ENCODE measurements at regions not wholly inside any gene's neighbourhood (a gene's known extent, or its start where the extent isn't known, plus 50 kb on each side); places are given as distances from the start of the nearest gene placed in this dataset.

DNA sequence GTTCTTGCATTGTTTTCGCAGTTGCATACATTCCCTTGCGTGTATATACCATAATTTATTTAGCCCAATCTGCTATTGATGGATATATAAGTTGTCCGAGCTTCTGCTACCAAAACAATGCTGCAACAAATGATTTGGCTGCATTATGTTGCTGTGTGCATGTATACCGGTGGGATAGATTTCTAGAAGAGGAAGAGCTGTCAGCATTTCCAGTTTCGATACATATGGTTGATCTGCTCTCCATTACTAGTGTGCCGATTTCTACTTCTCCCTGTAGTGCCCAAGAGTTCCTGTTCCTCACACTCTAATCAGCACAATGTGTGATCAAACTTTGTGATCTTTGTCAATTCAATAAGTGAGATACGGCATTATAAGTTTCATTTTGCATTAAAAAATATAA lies 92.8 kb upstream of the NMNAT3 start:
- CTCF ChIA-PET: no interaction called here

More for the DNA sequence above, 92.8 kb upstream of the NMNAT3 start:
- DNase-seq (ENCODE audit: low read depth, low spot score) (no peak), ATAC-seq (no peak)
- Histone ChIP-seq H4K20me1 (ENCODE audit: insufficient read depth) (no peaks in the 10 kb centered on the region), H3K36me3 (ENCODE audit: control insufficient read depth in 1 of 2, insufficient read depth in 2 of 2, low read length in 2 of 2) (no peaks in the 10 kb centered on the region), H3K27ac (ENCODE audit: low read depth, low read length) (no peak overlapping the region), H3K4me1 (ENCODE audit: control insufficient read depth in 1 of 2, insufficient read depth in 2 of 2, low read length in 2 of 2) (peaks cover 0 to 6% of the 10 kb centered on the region in 2 experiments; a peak in 2 of 4 replicates), H3K79me2 (ENCODE audit: insufficient read depth, low read length) (no peaks in the 10 kb centered on the region), H3K9ac (ENCODE audit: low read length) (no peak overlapping the region), H3K4me3 (replicated peaks in 1 of 2; ENCODE audit: low read depth in 1 of 2, low read length in 2 of 2) (no peak overlapping the region), H3K27me3 (ENCODE audit: insufficient read depth, low read length) (peaks cover 13% of the 10 kb centered on the region), H3K9me3 (ENCODE audit: control insufficient read depth in 1 of 2, insufficient read depth in 1 of 2, low read depth in 1 of 2, low read length in 2 of 2) (no peaks in the 10 kb centered on the region), H3K4me2 (ENCODE audit: low read length) (no peak overlapping the region), H2AFZ (ENCODE audit: low read depth, low read length, poor library complexity, severe bottlenecking) (no peak overlapping the region), H3K9me2 (ENCODE audit: insufficient read depth) (no peaks in the 10 kb centered on the region)
- RAD21 ChIA-PET (ENCODE audit: low non-redundant PET in 1 of 2, low total read pairs in 2 of 2, uncharacterized antibody in 2 of 2, unreplicated experiment in 2 of 2): interaction anchor here in 1 of 2 experiments (0.6 kb wide), 1 partner anchor 335 kb away, joined by 3 read pairs; no protein-coding TSS in a partner anchor
- no peak for TF ChIP-seq EZH2 (IDR thresholded peaks at IDR 0.05)
- no peak for TF ChIP-seq EZH2phosphoT487 (IDR thresholded peaks at IDR 0.05; ENCODE audit: borderline replicate concordance)
- no peak for TF ChIP-seq SRF (IDR thresholded peaks at IDR 0.05; ENCODE audit: low read depth)
- no peak for TF ChIP-seq RAD21 (IDR thresholded peaks at IDR 0.05; ENCODE audit: low read depth)
- TF ChIP-seq SP1 (IDR thresholded peaks at IDR 0.05; ENCODE audit: low read depth): no peak
- TF ChIP-seq POLR2A (IDR thresholded peaks at IDR 0.05; ENCODE audit: borderline replicate concordance, extremely low read depth, insufficient read depth, insufficient read length): no peak
- no peak for TF ChIP-seq CEBPB (IDR thresholded peaks at IDR 0.05; ENCODE audit: low read depth)
- TF ChIP-seq, protein P1, sequence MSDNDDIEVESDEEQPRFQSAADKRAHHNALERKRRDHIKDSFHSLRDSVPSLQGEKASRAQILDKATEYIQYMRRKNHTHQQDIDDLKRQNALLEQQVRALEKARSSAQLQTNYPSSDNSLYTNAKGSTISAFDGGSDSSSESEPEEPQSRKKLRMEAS (IDR thresholded peaks at IDR 0.05): no peak
- no peak for TF ChIP-seq ZNF274 (IDR thresholded peaks at IDR 0.05; ENCODE audit: low read depth, low read length)
- no peak for TF ChIP-seq ELF1 (IDR thresholded peaks at IDR 0.05; ENCODE audit: borderline replicate concordance, low read depth)
- TF ChIP-seq CTCF (IDR thresholded peaks at IDR 0.05 in 2 of 3, conservative IDR thresholded peaks at IDR 0.05 in 1 of 3; ENCODE audit: borderline replicate concordance in 1 of 3, insufficient read depth in 1 of 3, low read depth in 2 of 3, low read length in 2 of 3): no peak
- BruUV-seq (replicated peaks): no TSS peak
- intact Hi-C loops (cut with micrococcal nuclease): no loop called here
- POLR2A ChIA-PET: no interaction called here

Measured in HCT116 (cell line).